Testis (tissue), 2 donors: ENCODE measurements at regions not wholly inside any gene's neighbourhood (a gene's known extent, or its start where the extent isn't known, plus 50 kb on each side); places are given as distances from the start of the nearest gene placed in this dataset.
A peak's percentile ranks its signal among the peaks of the same experiment; 100 is the strongest.

ENCODE experiments used
- DNase-seq: peaks from one replicate; pipeline ENCODE4 v3.0.0-alpha.2; 2019
- H3K27ac ChIP-seq, 2 donors: fragments of 200-600 bp; sonication (generic); one replicate each; pipeline ENCODE4 v1.5.1; 2019
- H3K27me3 ChIP-seq: fragments of 200-600 bp; sonication (generic); one replicate; pipeline ENCODE4 v1.5.1; 2019
- H3K36me3 ChIP-seq: fragments of 200-600 bp; sonication (generic); one replicate; pipeline ENCODE4 v1.5.1; 2017; ENCODE audit warnings: low read depth; ENCODE audit errors: missing control alignments
- H3K4me1 ChIP-seq: fragments of 200-600 bp; sonication (generic); one replicate; pipeline ENCODE4 v1.5.1; 2019
- H3K4me3 ChIP-seq, 2 donors: fragments of 200-600 bp; sonication (generic); one replicate each; pipeline ENCODE4 v1.5.1; 2017 to 2019
- H3K9me3 ChIP-seq: fragments of 200-600 bp; sonication (generic); one replicate; pipeline ENCODE4 v1.5.1; 2017
- CTCF ChIP-seq, 3 experiments: fragments of 450-650 bp in 2 of 3; fragments of 200-600 bp in 1 of 3; sonication (generic) in 1 of 3; IDR thresholded peaks; one replicate each; pipeline ENCODE4 v1.5.1; 2016 to 2019; ENCODE audit warnings: antibody characterized with exemption in 3 of 3, mild to moderate bottlenecking in 2 of 3, moderate library complexity in 1 of 3
- POLR2A ChIP-seq: fragments of 450-650 bp; IDR thresholded peaks from one replicate; pipeline ENCODE4 v1.6.1; 2017; ENCODE audit warnings: antibody characterized with exemption, mild to moderate bottlenecking, moderate library complexity
- WGBS, 2 donors: methylation state at CpG; one replicate each; pipeline ENCODE4 v1.1.5; 2018; 5-methylcytosine and 5-hydroxymethylcytosine counted together
- intact Hi-C: fragments of 100-400 bp; cut with DNase I; formaldehyde crosslinking; loops from one replicate; pipeline ENCODE4 v1.15.1; 2023; ENCODE audit warnings: low total_unique reads

GRCh38 chr17:77738751-77739531 is 219.6 kb upstream of the TNRC6C start:
- Histone ChIP-seq H3K4me1 (peaks cover 16% of the 10 kb centered on the region), H3K4me3 (no peak overlapping the region), H3K27ac (peak overlapping the region in 1 of 2 donors; percentile 21), H3K27me3 (no peaks in the 10 kb centered on the region), H3K9me3 (no peaks in the 10 kb centered on the region), H3K36me3 (no peaks in the 10 kb centered on the region)
- WGBS, 2 donors: 60 to 62% methylated on average over 8 of the region's 8 CpGs
- intact Hi-C loops: no loop called here
- TF ChIP-seq CTCF (IDR thresholded peaks at IDR 0.05) (no peak), POLR2A (no peak)
- DNase-seq: peak; percentile 26

- no peak for DNase-seq
- Histone ChIP-seq H3K27ac (no peak overlapping the region), H3K4me3 (no peak overlapping the region), H3K27me3 (no peaks in the 10 kb centered on the region), H3K4me1 (peaks cover 2% of the 10 kb centered on the region), H3K9me3 (no peaks in the 10 kb centered on the region), H3K36me3 (no peaks in the 10 kb centered on the region)
- 86 to 95% methylated on average over 7 of the region's 7 CpGs for WGBS, 2 donors
- intact Hi-C loops: no loop called here
- TF ChIP-seq CTCF (IDR thresholded peaks at IDR 0.05) (no peak), POLR2A (no peak)
Observed at GRCh38 chr17:77740481-77740880, 218.0 kb upstream of the TNRC6C start.

GRCh38 chr17:77741109-77741508 is 217.4 kb upstream of the TNRC6C start:
- Histone ChIP-seq H3K36me3 (no peaks in the 10 kb centered on the region), H3K27ac (no peak overlapping the region), H3K4me1 (no peaks in the 10 kb centered on the region), H3K27me3 (no peaks in the 10 kb centered on the region), H3K4me3 (no peak overlapping the region), H3K9me3 (no peaks in the 10 kb centered on the region)
- intact Hi-C loops: no loop called here
- 49 to 66% methylated on average over 8 of the region's 8 CpGs for WGBS, 2 donors
- peak; percentile 32 for DNase-seq
- TF ChIP-seq POLR2A: no peak
- TF ChIP-seq CTCF (IDR thresholded peaks at IDR 0.05): peak in 2 of 3 experiments; percentile 10 to 36

- Histone ChIP-seq H3K9me3 (no peaks in the 10 kb centered on the region), H3K27ac (no peak overlapping the region), H3K4me1 (no peaks in the 10 kb centered on the region), H3K4me3 (no peak overlapping the region), H3K36me3 (no peaks in the 10 kb centered on the region), H3K27me3 (no peaks in the 10 kb centered on the region)
- DNase-seq: no peak
- no peak for TF ChIP-seq CTCF (IDR thresholded peaks at IDR 0.05)
- no peak for TF ChIP-seq POLR2A
- intact Hi-C loops: no loop called here
- WGBS, 2 donors: 82 to 90% methylated on average over 8 of the region's 8 CpGs
Observed at GRCh38 chr17:77742579-77742978, 215.9 kb upstream of the TNRC6C start.
